GM18519 (cell line): ENCODE measurements at regions not wholly inside any gene's neighbourhood (a gene's known extent, or its start where the extent isn't known, plus 50 kb on each side); places are given as distances from the start of the nearest gene placed in this dataset.

ENCODE experiments used
- ATAC-seq: cut with Tn5 transposase; IDR thresholded peaks from one replicate; pipeline ENCODE4 v1.9.1; 2021; ENCODE audit warnings: mild to moderate bottlenecking, moderate library complexity; ENCODE audit not compliant: unreplicated experiment, low FRiP score

DNA sequence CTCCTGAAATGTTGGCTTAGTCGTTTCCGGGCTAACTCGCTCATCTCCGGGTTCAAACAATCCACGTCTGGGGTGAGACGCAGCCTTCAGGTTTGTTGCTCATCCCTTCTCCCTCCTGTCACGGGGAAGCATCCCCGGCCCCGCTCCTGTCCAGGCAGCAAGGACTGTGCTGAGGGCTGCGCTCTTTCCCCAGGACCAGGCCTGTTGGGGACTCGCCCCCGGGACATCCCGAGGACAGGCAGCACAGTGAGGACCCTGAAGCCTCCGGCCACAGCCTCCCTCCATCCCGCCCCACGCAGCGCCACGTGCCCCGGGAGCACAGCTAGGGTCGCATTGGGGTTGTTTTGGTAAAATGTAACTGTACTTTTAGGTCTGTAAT, 252.0 kb downstream of the BRD1 start:
- ATAC-seq, result no peak

- no peak for ATAC-seq
Measured at GRCh38 chr22:49574881-49575702, 252.6 kb downstream of the BRD1 start.

DNA sequence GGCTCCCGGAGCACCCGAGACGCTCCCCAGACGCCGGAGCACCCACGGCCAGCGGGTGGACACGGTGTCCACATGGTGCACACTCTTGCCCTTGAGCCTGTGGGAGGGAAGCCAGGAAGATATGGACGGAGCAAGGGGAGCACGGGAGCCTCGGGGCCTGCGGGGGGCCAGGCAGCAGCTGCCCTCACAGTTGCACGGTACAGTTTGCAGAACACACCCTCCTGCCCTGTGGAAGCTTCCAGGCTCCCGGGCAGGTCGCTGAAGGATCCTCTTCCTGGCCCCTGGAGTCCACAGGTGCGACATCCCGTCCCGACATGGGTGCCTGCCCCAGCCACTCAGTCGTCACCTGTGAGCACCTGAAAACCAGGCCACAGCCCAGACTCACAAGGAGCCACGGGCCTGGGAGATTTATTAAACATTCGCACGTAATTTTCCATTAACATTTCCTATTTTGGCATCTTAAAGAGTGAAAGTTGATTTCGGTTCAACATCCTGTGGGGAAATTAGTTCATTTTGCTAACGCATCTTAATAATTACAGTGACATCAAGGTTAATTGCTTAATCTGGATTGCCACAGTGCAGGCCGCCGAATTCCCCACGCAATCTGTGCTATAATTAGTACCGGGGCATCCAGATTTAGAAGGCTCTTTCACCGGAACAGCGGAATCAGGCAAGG, 253.3 kb downstream of the BRD1 start:
- no peak for ATAC-seq

- ATAC-seq, result no peak
Measured at GRCh38 chr22:49573109-49573765, 254.4 kb downstream of the BRD1 start.

- ATAC-seq, result no peak
Measured at GRCh38 chr22:49571326-49571725, 256.3 kb downstream of the BRD1 start.

DNA sequence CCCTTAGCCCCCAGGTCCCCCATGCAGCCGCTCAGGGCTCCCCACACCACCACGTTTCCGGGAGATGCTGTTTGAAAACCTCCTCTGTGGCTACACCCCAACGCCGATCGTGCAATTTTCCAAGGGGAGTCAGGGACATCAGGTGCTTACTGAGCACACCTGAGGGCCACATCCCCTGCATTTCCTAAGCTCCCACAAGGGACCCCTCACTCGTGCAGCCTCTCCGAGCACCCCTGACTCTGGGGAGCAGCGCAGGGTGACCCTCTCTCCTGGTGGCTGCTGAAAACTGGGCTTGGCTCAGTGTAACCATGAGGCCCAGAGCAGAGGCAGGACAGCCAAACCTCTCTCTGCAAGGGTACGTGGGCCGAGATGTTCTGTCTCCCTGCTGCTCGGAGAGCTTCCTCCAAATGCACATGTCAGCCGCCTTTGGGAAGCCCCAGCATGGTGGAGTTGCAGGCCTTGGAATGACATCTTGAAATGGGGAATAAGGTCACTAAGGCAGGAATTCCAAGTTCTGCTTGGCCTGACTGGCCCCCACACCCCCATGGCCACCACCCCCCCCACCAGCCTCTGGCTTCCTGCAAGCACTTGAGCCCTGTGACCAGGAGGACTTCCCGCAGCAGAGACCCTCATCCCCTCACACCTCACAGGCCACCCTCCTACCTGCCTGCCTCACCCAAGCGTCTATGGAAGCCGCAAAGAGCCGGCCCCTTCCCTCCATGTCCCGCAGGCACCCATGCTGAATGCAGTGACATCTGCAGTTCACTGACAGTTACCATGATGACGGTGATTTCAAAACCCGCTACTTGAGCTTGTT, 257.4 kb downstream of the BRD1 start:
- no peak for ATAC-seq

GRCh38 chr22:49569286-49570031, 258.2 kb downstream of the BRD1 start:
- ATAC-seq, result no peak

DNA sequence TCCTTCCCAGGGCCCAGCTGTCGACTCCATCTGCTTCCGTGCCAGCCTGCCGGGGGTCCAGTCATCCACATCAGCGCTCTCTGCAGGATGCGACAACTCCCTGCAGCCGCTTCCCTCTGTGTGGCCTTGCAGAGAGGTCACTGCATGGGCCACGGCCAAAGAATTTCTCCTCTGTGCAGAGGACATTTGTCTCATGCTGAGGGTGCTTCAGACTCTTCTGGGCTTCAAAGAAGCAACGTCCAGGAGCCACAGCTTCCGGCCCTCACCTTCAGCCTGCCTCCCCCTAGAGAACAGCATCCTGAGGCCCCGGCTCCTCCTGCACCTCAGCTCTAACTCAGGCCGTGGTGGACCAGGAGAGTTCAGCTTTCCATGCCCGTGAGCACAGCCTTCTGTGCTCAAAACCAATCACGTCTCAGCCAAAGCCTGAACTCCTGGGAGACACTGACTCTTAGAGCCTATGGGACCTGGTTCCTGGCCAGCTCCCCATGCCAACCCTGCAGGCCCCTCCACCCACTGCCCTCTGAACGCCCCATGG, 258.9 kb downstream of the BRD1 start:
- no peak for ATAC-seq

GRCh38 chr22:49567899-49568750, 259.5 kb downstream of the BRD1 start:
- ATAC-seq, result no peak

DNA sequence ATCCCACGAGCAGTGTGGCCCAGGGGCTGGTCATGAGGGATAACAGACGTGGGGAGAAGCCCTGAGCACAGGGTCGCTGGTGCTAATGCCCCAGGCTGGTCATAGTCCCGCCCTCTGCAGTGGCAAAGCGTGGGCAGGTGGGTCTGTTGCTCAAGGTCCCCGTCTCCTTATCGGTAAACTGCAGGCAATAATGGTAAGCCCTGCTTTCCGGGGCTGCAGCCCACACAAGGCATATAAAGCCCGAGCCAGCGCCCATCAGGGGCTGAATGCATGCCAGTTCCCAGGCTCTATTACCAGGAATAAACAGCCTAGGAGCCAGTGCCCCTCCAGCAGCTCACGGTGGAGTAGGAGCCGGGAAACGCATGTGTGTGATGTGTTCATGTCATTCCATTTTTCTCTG, 261.0 kb downstream of the BRD1 start:
- ATAC-seq, result no peak

DNA sequence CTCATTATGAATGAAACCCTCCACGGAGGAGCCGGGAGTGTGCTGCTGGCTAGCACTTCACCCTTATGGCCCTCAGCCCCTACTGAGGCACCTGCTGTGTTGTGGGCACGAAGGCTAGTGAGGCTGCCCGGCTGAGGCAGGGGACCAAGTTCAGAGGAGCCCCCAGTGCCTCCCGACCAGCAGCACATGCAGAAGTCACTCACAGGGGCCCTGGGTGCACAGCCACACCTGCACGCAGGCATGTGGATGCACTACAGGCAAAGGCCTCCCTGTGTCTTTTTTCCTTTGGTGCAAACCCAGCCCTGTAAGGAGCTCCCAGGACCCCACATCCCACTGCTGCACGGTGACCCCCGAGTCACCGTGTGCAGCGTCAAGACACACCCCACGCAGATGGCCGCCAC, 261.5 kb downstream of the BRD1 start:
- ATAC-seq, result no peak

DNA sequence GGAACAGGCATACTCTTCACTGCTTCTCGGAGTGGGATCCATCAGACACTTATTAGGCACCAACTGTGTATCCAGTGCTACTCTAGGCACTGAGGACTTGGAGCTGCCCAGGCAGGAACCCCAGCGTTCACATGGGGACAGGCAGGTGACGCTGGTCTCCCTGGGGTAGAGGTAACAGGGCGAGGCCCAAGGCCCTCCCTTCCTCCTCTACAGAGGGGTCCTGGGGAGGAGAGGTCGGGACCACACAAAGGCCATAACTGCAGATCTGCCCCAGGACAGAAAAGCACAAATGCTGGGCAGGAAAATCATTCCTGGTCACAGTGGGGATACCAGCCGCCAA, 262.2 kb downstream of the BRD1 start:
- no peak for ATAC-seq

DNA sequence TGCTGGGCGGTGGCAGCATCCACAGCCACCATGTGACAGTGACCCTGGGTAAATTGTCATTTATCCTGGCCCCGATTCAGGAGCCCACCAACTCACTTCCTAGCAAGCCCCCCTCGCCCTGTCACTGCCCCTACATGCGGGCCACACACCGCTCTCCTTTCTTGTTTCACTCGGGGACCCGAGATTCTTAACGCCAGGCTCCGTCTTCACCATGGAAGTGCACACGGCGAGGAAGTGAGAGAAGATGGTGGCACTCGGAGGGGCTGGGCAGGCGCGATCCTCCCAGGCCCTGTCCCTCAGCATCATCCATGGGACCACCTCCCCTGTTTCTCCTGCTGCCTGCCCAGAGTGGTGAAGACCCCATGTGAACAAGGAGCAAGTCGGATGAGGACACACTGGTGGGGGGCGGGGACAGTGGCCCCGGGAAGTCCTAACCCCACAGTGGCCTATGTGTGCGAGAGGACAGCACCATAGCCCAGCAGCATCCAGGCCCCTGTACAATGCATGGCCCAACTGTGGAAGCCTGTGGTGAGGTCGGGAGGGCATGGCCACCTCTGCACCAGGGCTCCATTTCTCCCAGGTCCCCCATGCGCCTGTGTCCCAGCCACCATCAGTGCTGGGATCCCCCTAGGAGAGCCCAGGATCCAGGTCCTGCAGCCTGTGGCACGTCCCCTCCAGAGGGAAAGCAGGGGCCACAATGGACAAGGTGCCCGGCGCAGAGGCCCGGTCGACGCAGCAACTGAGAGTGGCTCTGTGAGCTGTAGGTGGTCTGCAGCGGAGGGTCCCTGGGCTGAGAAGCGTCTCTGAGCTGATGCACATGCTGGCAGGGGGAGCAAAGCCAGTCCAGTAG, 262.8 kb downstream of the BRD1 start:
- no peak for ATAC-seq

GRCh38 chr22:49564054-49564453, 263.6 kb downstream of the BRD1 start:
- no peak for ATAC-seq

- no peak for ATAC-seq
Measured at GRCh38 chr22:49562685-49563249, 264.9 kb downstream of the BRD1 start.

DNA sequence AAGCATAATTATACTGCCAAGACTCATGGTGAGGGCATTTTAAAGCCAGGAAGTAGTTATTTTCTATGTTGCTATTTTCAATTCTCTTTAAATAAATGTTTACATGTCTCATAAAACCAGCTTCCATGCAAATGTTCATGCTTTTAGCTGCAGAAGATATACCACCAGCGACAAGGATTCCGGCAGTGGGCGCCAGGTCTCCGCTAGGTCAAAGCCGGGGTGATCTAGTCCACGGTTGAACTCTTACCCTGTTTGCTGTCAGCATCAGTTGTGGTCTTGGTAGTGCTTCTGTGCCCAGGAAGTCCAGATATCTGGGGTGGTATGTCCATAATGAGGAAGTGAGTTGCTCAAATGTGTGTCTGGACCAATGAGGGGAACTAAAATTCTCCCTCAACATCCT, 265.7 kb downstream of the BRD1 start:
- no peak for ATAC-seq

- ATAC-seq, result no peak
Measured at GRCh38 chr22:49561338-49561737, 266.3 kb downstream of the BRD1 start.

DNA sequence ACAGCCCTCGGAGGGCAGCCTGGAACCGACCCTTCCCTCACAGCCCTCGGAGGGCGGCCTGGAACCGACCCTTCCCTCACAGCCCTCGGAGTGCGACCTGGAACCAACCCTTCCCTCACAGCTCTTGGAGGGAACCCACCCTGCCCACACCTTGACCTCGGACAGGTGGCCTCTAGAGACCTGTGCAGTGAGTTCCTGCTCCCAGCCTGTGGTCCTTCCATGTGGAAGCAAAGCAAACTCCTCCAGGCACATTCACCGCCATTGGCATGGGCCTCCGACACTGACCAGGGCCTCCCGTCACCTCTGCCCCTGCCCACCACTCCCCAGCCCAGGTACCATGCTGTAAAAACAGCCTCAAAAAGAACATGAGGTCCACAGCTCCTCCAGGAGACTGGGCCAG, 272.1 kb downstream of the BRD1 start:
- no peak for ATAC-seq
